ENCODE measurements at regions not wholly inside any gene's neighbourhood (a gene's known extent, or its start where the extent isn't known, plus 50 kb on each side); places are given as distances from the start of the nearest gene placed in this dataset.
"Not testable (repeated sequence)": the region's sequence is repeated elsewhere in the genome, so short reads cannot be mapped to it uniquely, and the experiment has no call there.

- no peak for DNase-seq
Observed at GRCh38 chr15:96586901-96587300, 256.4 kb downstream of the NR2F2 start.

DNA sequence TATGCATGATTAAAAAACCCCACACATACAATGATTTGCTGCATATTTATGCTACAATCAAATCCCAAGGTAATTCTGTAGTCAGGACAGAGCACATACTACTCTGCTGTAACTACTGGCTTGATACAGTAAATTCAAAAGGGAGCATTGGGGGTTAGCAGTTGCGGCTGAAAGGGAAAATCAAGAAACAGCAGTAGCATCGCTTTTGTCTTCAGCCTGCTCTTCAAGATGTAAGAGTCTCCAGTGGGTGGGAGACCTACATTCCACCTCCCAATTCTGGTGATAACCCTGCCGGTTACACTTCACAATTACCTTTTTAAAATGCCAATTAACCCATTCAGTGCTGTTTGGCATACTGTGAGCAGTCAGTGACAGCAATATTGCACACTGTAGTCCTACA, 259.4 kb downstream of the NR2F2 start:
- no peak for DNase-seq

DNA sequence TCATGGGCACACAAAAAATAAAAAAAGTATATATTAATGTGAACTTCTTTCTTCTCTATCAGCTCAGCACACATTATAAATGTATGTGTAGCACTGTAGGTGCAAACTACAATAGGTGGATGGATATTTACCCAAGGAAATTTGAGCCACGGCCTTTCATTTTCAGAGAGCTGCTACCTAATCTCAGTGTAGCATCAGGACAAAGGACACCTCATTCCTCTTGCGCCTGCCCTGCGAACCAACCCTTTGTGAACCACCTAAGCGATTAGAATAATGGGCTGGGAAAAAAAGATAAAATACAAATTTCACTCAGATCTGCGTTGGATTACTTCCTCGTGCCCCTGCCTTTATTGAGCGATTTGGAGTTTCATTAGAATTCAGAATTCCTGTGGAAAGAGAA, 263.2 kb downstream of the NR2F2 start:
- peak; percentile 57 for DNase-seq

DNA sequence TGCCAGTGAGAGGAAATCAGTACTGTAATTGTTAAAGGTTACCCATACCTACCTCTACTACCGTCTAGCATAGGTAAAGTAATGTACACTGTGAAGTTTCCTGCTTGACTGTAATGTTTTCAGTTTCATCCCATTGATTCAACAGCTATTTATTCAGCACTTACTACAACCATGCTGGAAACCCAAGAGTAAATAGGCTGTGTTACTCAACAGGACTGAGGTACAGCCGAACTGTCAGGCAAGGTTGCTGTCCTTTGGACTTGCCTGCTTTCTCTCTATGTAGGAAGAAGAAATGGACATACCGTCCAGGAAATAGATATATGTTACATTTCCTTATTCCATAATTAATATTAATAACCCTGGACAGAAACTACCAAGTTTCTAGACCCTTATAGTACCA, 265.5 kb downstream of the NR2F2 start:
- DNase-seq: no peak

DNA sequence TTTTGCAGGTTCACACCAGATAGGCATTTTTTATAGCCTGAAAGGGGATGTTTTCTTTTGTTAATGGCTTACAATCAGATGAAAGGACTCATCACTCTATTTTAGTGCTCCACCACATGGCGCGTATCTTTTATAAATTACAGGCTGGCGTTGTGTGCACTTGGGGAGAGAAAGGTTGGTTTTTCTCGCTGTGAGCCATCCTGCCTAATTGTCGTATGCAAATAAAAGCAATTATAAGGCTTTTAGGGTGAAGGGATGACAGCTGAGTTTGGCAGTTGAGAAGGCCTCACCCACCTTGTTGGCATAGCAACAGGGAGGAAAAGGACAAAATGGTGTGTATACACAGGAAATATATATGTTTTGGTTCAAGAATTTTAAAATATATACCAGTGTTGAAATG, 268.0 kb downstream of the NR2F2 start:
- DNase-seq: peak; percentile 88

DNA sequence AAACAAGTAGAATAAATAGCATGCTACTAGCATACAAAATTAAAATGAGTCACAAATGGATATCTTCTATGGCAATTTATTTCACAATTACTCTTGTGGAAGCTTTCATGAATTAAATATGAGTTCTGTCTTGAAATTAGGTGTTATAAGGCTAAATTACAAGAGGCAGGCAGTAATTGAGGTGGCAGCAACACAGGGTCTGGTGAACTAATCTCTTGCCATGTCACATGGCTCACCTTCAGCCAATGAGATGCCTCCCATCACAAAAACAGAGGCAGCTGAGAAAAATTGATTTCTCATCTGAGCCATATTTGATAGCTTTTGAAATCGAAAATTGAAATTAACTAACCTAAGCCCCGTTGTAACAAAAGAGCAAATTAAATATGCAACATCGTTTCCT, 268.8 kb downstream of the NR2F2 start:
- DNase-seq: peak; percentile 65

DNA sequence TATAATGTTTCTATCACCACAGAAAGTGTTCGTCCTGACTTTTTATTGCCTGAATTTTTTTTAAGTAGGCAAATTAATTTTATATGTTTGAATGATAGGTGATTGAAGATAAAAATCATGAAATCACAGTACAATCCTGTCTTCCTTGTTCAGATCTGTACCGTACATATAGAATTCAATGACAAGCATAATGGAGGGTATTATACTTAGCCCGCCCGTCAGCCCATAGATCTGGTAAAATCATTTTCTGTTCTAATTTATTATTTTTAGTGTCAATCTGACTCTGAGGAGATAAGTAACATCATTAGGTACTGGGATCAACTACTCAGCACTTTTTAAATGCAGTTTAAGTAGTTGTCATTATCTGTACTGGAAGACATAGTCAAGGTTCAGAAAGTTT, 269.9 kb downstream of the NR2F2 start:
- DNase-seq: no peak

- DNase-seq: no peak
Observed at GRCh38 chr15:96606617-96607016, 276.1 kb downstream of the NR2F2 start.

DNA sequence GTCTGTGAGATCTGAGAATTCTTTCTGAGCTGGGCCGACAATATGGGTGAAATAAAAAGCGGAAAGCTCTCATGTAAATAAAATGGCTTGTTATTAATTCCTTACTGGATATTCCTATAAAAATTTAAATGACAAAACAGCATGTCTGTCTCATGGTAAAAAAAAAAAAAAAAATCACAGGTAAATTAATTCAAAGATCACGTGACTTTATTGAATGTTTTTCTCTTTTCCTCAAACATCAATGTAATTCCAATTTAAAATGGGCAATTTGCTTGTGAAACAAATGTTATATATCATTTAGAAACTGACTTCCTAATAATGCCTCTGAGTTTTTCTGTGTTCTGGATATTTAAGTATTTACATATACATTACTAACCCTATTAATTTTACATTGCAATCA, 280.3 kb downstream of the NR2F2 start:
- no peak for DNase-seq

- no peak for DNase-seq
Observed at GRCh38 chr15:96612917-96613316, 282.4 kb downstream of the NR2F2 start.

- DNase-seq: no peak
Observed at GRCh38 chr15:96619174-96619573, 288.7 kb downstream of the NR2F2 start.

DNA sequence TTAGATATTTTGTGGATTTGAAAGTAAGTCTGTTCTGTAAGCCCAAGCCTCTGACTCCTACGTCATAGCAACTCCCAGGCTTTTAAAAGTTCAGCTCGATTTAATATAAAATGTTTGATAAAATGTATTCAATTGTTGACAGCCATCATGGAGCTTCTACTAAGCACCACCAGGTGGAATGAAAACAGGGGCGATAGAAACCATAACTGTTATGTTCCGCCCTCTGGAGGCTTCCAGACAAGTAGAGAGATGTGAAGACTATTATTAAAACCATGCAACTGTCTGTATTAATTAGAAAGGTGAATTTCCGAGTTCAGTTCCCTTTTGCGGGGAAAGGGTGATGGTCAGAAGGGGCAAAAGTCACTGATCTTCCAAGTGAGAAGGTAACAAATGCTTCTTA, 292.2 kb downstream of the NR2F2 start:
- DNase-seq: no peak

DNA sequence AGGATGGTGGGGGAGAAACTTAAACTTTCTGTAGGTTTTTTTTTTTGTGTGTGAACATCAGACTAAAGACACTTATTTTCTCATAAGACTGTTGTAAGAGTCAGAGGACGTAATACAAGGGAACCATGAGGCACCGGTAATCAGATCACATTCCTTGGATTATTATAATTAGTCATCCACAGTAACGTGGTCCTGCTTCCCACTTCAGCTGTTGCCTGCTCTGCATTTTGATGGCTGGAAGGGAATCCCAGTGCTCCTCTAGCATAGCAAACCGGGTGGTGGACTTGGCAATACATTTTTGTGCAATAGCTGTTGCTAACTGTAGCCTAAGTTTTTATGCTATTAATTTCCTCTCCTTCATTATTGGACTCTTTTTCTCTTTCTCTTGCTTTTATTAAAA, 294.8 kb downstream of the NR2F2 start:
- no peak for DNase-seq

- no peak for DNase-seq
Observed at GRCh38 chr15:96627031-96627568, 296.6 kb downstream of the NR2F2 start.

- DNase-seq: no peak
Observed at GRCh38 chr15:96629511-96629910, 299.0 kb downstream of the NR2F2 start.

GRCh38 chr15:96638793-96639192, 308.3 kb downstream of the NR2F2 start:
- no peak for DNase-seq

GRCh38 chr15:96645796-96646195, 315.3 kb downstream of the NR2F2 start:
- DNase-seq: no peak

DNA sequence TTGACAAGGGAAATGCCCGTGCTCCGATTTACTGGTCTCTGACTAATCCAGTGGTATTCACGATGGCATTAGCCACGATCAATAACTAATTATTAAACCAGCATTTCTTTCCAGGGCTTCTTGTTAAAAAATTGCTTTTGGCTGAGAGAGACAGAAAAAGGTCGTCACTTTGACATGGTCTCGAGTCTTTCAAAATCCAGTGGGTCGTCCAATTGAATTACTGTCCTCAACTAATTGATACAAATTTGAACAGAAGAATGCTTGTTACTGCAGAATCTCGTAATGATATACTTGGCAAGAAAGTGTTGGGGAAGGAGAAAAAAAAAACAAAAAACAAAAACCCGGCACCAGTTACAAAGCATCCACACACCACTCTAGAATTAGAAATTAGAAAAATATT, 318.4 kb downstream of the NR2F2 start:
- DNase-seq: no peak

DNA sequence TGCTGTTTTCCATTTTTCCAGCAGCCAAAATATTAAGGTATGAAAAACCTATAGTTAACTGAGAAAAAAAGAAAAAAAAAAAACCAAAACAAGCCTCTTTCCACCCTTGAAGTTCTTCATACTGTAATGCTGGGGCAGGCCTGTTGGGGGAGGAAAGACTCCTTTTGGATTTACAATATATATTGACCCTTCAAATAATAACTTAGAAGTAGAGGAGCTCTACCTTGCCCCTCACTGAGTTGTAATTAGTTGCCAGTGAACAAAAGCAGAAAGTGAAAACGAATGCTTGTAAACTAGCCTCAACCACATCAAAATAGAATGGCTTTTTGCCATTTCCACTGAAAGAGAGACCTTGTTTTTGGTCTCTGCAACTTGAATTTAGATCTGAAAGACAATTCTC, 326.6 kb downstream of the NR2F2 start:
- DNase-seq: no peak

GRCh38 chr15:96666979-96667378, 336.5 kb downstream of the NR2F2 start:
- not testable (repeated sequence) for DNase-seq

DNA sequence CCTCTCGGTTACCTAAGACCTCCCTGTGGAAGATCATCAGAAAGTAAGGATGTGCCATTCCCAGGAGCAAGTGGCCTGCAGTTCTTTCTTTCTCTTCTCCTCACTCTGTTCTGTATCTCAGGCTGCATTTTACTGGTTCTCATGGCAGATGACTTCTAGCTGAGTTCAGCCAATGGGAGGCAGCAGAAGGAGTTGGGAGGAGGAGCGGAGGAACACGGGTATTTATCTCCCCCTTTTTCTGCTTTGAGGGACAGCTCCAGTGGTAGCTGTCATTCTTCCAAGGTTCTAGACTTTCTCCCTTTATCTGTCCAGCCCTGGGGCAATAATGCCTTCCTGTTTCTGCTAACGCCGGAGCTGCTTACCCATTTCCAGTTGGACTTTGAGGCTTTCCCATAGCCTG, 339.9 kb downstream of the NR2F2 start:
- no peak for DNase-seq

DNA sequence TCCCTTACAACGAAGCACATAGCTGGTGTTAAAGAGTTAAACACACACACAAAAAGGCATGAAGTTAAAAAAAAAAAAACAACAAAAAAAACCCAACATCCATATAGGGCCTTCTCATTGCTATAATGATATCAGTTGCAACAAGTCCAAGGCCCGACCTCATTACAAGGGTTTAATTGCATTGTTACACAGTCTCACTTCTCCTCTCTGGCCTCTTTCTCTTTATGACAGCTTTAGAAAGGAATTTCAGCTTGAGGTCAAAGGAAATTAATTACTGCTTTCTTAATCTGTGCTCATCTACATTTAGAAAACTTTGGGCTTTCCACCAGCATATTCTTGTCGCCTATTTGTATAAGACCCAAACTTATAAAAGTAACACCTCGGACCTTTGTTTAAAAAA, 342.1 kb downstream of the NR2F2 start:
- no peak for DNase-seq

GRCh38 chr15:96678386-96678785, 347.9 kb downstream of the NR2F2 start:
- no peak for DNase-seq

GRCh38 chr15:96687388-96688107, 357.0 kb downstream of the NR2F2 start:
- DNase-seq: no peak

DNA sequence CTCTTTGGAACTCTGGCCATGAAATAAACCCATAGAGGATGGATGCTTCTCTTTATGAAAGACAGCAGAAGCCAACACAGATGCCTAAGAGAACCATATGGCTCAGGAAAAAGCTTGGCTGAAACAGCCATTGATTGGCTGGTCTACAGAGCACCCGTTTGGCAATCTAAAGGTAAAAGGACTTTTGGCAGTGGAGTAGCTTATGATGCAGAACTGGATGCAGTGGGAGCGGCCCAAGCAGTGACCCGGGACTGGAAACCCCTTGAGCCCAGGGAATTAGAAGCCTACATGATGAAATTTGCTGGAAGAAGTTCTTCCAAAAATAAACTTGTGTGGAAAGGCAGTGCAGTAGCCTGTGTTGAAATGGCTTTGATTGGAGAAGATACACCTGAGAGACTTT, 360.2 kb downstream of the NR2F2 start:
- no peak for DNase-seq

All from COR-L47 (cell line).